GM23338 (cell line): ENCODE measurements at regions not wholly inside any gene's neighbourhood (a gene's known extent, or its start where the extent isn't known, plus 50 kb on each side); places are given as distances from the start of the nearest gene placed in this dataset.

Experiments used
- CREB1 ChIP-seq: fragments of 250-450 bp; sonication (Bioruptor Pico); IDR thresholded peaks from 2 replicates; pipeline ENCODE4 v1.5.0; 2020; ENCODE audit warnings: low read depth, mild to moderate bottlenecking, moderate library complexity
- CTCF ChIP-seq, 2 experiments: fragments of 200-600 bp in 1 of 2; sonication (generic) in 1 of 2; conservative IDR thresholded peaks; 2 replicates each; pipeline versions ENCODE4 v1.5.1 to v1.6.1; 2016 to 2017; ENCODE audit warnings: antibody characterized with exemption in 2 of 2, low read depth in 2 of 2, mild to moderate bottlenecking in 2 of 2, moderate library complexity in 1 of 2
- ETS1 ChIP-seq: IDR thresholded peaks from 2 replicates; pipeline ENCODE4 v1.6.1; 2016; ENCODE audit warnings: antibody characterized with exemption
- EZH2 ChIP-seq: fragments of 200-600 bp; sonication (generic); IDR thresholded peaks from one replicate; pipeline ENCODE4 v1.8.0; 2017; ENCODE audit warnings: antibody characterized with exemption, mild to moderate bottlenecking, low read depth; ENCODE audit not compliant: unreplicated experiment
- EZH2phosphoT487 ChIP-seq: fragments of 200-600 bp; sonication (generic); IDR thresholded peaks from one replicate; pipeline ENCODE4 v1.8.1; 2018; ENCODE audit warnings: antibody characterized with exemption; ENCODE audit not compliant: unreplicated experiment
- JUNB ChIP-seq: IDR thresholded peaks from one replicate; pipeline ENCODE4 v1.6.1; 2016; ENCODE audit warnings: antibody characterized with exemption; ENCODE audit not compliant: unreplicated experiment
- POLR2AphosphoS5 ChIP-seq: IDR thresholded peaks from 2 replicates; pipeline ENCODE4 v1.6.1; 2016; ENCODE audit warnings: antibody characterized with exemption, low read depth
- REST ChIP-seq: IDR thresholded peaks from one replicate; pipeline ENCODE4 v1.6.1; 2018; ENCODE audit warnings: antibody characterized with exemption; ENCODE audit not compliant: unreplicated experiment

GRCh38 chr5:166595274-166595951, 1696.0 kb upstream of the WWC1 start:
- TF ChIP-seq CTCF (conservative IDR thresholded peaks at IDR 0.05; ENCODE audit: low read depth in 2 of 2) (no peak), POLR2AphosphoS5 (no peak), EZH2phosphoT487 (no peak), ETS1 (no peak), EZH2 (no peak), CREB1 (CRISPR knock-in tag) (no peak), JUNB (no peak), REST (no peak)
